NB4 (cell line): ENCODE measurements at regions not wholly inside any gene's neighbourhood (a gene's known extent, or its start where the extent isn't known, plus 50 kb on each side); places are given as distances from the start of the nearest gene placed in this dataset.

ENCODE experiments used
- CTCF ChIP-seq: IDR thresholded peaks from one replicate; pipeline ENCODE4 v1.5.1; 2012; ENCODE audit warnings: low read depth, low read length
- MAX ChIP-seq: IDR thresholded peaks from 2 replicates; pipeline ENCODE4 v1.6.1; 2011; ENCODE audit warnings: low read depth, low read length
- POLR2A ChIP-seq: IDR thresholded peaks from 2 replicates; pipeline ENCODE4 v1.6.1; 2011; ENCODE audit warnings: mild to moderate bottlenecking; ENCODE audit not compliant: insufficient read length; ENCODE audit errors: extremely low read depth

- TF ChIP-seq POLR2A (no peak), CTCF (no peak), MAX (no peak)
Measured at GRCh38 chr13:93101226-93101734, 125.3 kb upstream of the GPC6 start.
